A549 (cell line): ENCODE measurements at regions not wholly inside any gene's neighbourhood (a gene's known extent, or its start where the extent isn't known, plus 50 kb on each side); places are given as distances from the start of the nearest gene placed in this dataset.

Experiments
- EP300 ChIP-seq, 2 experiments: fragments of >200 bp; sonication (Bioruptor Twin); formaldehyde crosslinking; IDR thresholded peaks; 2 replicates in 1 of 2; 3 replicates in 1 of 2; pipeline ENCODE4 v1.6.1; 2016 to 2017
- MAZ ChIP-seq: fragments of 150-350 bp; IDR thresholded peaks from 2 replicates; pipeline ENCODE4 v1.6.1; 2014; ENCODE audit warnings: antibody characterized with exemption, low read depth, low read length, borderline replicate concordance
- NFE2L2 ChIP-seq: fragments of 150-350 bp; conservative IDR thresholded peaks from 2 replicates; pipeline ENCODE4 v1.6.1; 2014; ENCODE audit warnings: low read length
- NR3C1 ChIP-seq: fragments of >200 bp; sonication (Bioruptor Twin); formaldehyde crosslinking; IDR thresholded peaks from 3 replicates; pipeline ENCODE4 v1.6.1; 2017
- POLR2A ChIP-seq: IDR thresholded peaks from 2 replicates; pipeline ENCODE4 v1.6.1; 2012; ENCODE audit warnings: mild to moderate bottlenecking, low read length
- RFX5 ChIP-seq: fragments of 450-650 bp; IDR thresholded peaks from 2 replicates; pipeline ENCODE4 v1.7.1; 2014; ENCODE audit warnings: antibody characterized with exemption, mild to moderate bottlenecking, moderate library complexity
- TF ChIP-seq, protein P1 (sequence below): fragments of >200 bp; sonication (Bioruptor Twin); formaldehyde crosslinking; IDR thresholded peaks from 3 replicates; pipeline ENCODE4 v1.5.1; 2016

DNA sequence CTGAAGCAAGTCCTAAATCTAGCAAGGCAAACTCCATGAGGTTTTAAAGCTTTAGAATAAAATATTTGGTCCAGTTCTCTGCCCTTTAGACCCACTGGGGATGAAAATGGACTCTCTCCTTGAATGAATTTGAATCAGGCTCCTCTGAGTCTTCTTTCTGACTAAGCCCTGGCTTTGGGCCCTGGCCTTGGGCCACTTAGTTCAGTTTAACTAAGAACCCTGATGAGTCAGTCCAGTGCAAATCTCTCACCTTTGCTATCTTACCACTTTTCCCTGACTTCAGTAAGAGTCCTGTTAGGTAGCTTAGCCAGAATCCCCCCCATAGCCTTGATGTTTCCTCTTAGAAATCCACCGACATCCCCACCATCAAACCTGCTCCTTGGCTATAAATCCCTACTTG lies 427.5 kb downstream of the SNAPC1 start:
- no peak for TF ChIP-seq POLR2A
- TF ChIP-seq, protein P1, sequence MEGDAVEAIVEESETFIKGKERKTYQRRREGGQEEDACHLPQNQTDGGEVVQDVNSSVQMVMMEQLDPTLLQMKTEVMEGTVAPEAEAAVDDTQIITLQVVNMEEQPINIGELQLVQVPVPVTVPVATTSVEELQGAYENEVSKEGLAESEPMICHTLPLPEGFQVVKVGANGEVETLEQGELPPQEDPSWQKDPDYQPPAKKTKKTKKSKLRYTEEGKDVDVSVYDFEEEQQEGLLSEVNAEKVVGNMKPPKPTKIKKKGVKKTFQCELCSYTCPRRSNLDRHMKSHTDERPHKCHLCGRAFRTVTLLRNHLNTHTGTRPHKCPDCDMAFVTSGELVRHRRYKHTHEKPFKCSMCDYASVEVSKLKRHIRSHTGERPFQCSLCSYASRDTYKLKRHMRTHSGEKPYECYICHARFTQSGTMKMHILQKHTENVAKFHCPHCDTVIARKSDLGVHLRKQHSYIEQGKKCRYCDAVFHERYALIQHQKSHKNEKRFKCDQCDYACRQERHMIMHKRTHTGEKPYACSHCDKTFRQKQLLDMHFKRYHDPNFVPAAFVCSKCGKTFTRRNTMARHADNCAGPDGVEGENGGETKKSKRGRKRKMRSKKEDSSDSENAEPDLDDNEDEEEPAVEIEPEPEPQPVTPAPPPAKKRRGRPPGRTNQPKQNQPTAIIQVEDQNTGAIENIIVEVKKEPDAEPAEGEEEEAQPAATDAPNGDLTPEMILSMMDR: no peak
- no peak for TF ChIP-seq EP300 (IDR thresholded peaks at IDR 0.05)
- no peak for TF ChIP-seq MAZ
- no peak for TF ChIP-seq NFE2L2
- TF ChIP-seq NR3C1: no peak
- no peak for TF ChIP-seq RFX5
